ENCODE measurements at regions not wholly inside any gene's neighbourhood (a gene's known extent, or its start where the extent isn't known, plus 50 kb on each side); places are given as distances from the start of the nearest gene placed in this dataset.
"Not testable (repeated sequence)": the region's sequence is repeated elsewhere in the genome, so short reads cannot be mapped to it uniquely, and the experiment has no call there.

- Histone ChIP-seq H3K4me3 (no peak overlapping the region), H3K9me3 (no peaks in the 10 kb centered on the region), H3K4me1 (replicated peaks) (no peaks in the 10 kb centered on the region), H3K27ac (no peak overlapping the region), H3K36me3 (no peaks in the 10 kb centered on the region), H3K27me3 (replicated peaks; ENCODE audit: insufficient read depth) (no peaks in the 10 kb centered on the region)
- intact Hi-C loops (cut with DNase I), result no loop called here
- no peak for DNase-seq (ENCODE audit: low spot score)
- TF ChIP-seq POLR2A (IDR thresholded peaks at IDR 0.05) (no peak), CTCF (IDR thresholded peaks at IDR 0.05) (no peak), POLR2AphosphoS5 (IDR thresholded peaks at IDR 0.05) (no peak)
- 45% methylated on average over 3 of the region's 3 CpGs for WGBS
Measured at GRCh38 chr6:74269600-74269858, 573.5 kb downstream of the CD109 start.

- 39% methylated on average over 2 of the region's 2 CpGs for WGBS
- intact Hi-C loops (cut with DNase I), result no loop called here
- TF ChIP-seq POLR2AphosphoS5 (IDR thresholded peaks at IDR 0.05), result no peak
- TF ChIP-seq CTCF (IDR thresholded peaks at IDR 0.05), result no peak
- Histone ChIP-seq H3K27ac (no peak overlapping the region), H3K4me3 (no peak overlapping the region), H3K36me3 (no peaks in the 10 kb centered on the region), H3K4me1 (replicated peaks) (no peaks in the 10 kb centered on the region), H3K9me3 (no peaks in the 10 kb centered on the region), H3K27me3 (replicated peaks; ENCODE audit: insufficient read depth) (no peaks in the 10 kb centered on the region)
- no peak for DNase-seq (ENCODE audit: low spot score)
Measured at GRCh38 chr6:74268815-74269599, 573.0 kb downstream of the CD109 start.

- Histone ChIP-seq H3K4me3 (no peak overlapping the region), H3K27me3 (replicated peaks; ENCODE audit: insufficient read depth) (no peaks in the 10 kb centered on the region), H3K9me3 (no peaks in the 10 kb centered on the region), H3K4me1 (replicated peaks) (no peaks in the 10 kb centered on the region), H3K27ac (no peak overlapping the region), H3K36me3 (no peaks in the 10 kb centered on the region)
- WGBS, result 61% methylated on average over 2 of the region's 2 CpGs
- TF ChIP-seq CTCF (IDR thresholded peaks at IDR 0.05) (no peak), POLR2AphosphoS5 (IDR thresholded peaks at IDR 0.05) (no peak), POLR2A (IDR thresholded peaks at IDR 0.05) (no peak)
- no peak for DNase-seq (ENCODE audit: low spot score)
- intact Hi-C loops (cut with DNase I), result no loop called here
Measured at GRCh38 chr6:74259981-74260380, 564.0 kb downstream of the CD109 start.

GRCh38 chr6:74256781-74257180 is 560.8 kb downstream of the CD109 start:
- DNase-seq (ENCODE audit: low spot score), result no peak
- intact Hi-C loops (cut with DNase I), result no loop called here
- Histone ChIP-seq H3K9me3 (no peaks in the 10 kb centered on the region), H3K36me3 (no peaks in the 10 kb centered on the region), H3K27me3 (replicated peaks; ENCODE audit: insufficient read depth) (no peaks in the 10 kb centered on the region), H3K4me1 (replicated peaks) (no peaks in the 10 kb centered on the region), H3K27ac (no peak overlapping the region), H3K4me3 (no peak overlapping the region)
- 10% methylated on average over 2 of the region's 2 CpGs for WGBS
- no peak for TF ChIP-seq POLR2A (IDR thresholded peaks at IDR 0.05)

- intact Hi-C loops (cut with DNase I), result no loop called here
- no peak for TF ChIP-seq POLR2A (IDR thresholded peaks at IDR 0.05)
- TF ChIP-seq POLR2AphosphoS5 (IDR thresholded peaks at IDR 0.05), result no peak
- TF ChIP-seq CTCF (IDR thresholded peaks at IDR 0.05), result no peak
- DNase-seq (ENCODE audit: low spot score), result no peak
- H3K27me3 ChIP-seq (replicated peaks; ENCODE audit: insufficient read depth), result no peaks in the 10 kb centered on the region
- H3K9me3 ChIP-seq, result no peaks in the 10 kb centered on the region
- no peak overlapping the region for H3K4me3 ChIP-seq
- no peaks in the 10 kb centered on the region for H3K36me3 ChIP-seq
- no peak overlapping the region for H3K27ac ChIP-seq
- no peaks in the 10 kb centered on the region for H3K4me1 ChIP-seq (replicated peaks)
Measured at GRCh38 chr6:74256381-74256780, 560.4 kb downstream of the CD109 start.

GRCh38 chr6:74255007-74255406 is 559.0 kb downstream of the CD109 start:
- intact Hi-C loops (cut with DNase I); H3K9me3 ChIP-seq; H3K36me3 ChIP-seq; H3K4me3 ChIP-seq; H3K27me3 ChIP-seq (replicated peaks; ENCODE audit: insufficient read depth); H3K27ac ChIP-seq; DNase-seq (ENCODE audit: low spot score); H3K4me1 ChIP-seq (replicated peaks): not testable (repeated sequence)
- WGBS, result 85% methylated on average over 19 of the region's 24 CpGs

GRCh38 chr6:74254147-74254546 is 558.1 kb downstream of the CD109 start:
- H3K4me3 ChIP-seq; H3K27me3 ChIP-seq (replicated peaks; ENCODE audit: insufficient read depth); H3K27ac ChIP-seq; DNase-seq (ENCODE audit: low spot score); H3K36me3 ChIP-seq; H3K9me3 ChIP-seq; H3K4me1 ChIP-seq (replicated peaks); intact Hi-C loops (cut with DNase I): not testable (repeated sequence)
- 91% methylated on average over 1 of the region's 1 CpG for WGBS
